Left lobe of liver (tissue), 2 donors: ENCODE measurements at regions not wholly inside any gene's neighbourhood (a gene's known extent, or its start where the extent isn't known, plus 50 kb on each side); places are given as distances from the start of the nearest gene placed in this dataset.
"Not testable (repeated sequence)": the region's sequence is repeated elsewhere in the genome, so short reads cannot be mapped to it uniquely, and the experiment has no call there.

Experiments
- ATAC-seq: fragments of 200-7000 bp; cut with Tn5 transposase; one replicate; pipeline ENCODE4 v1.9.1; 2020; ENCODE audit warnings: mild to moderate bottlenecking, moderate library complexity
- DNase-seq: peaks from one replicate; pipeline ENCODE4 v3.0.0-alpha.2; 2020; ENCODE audit warnings: low spot score
- donor health status: DM: no; HTN: no; CAD: no; lungs with moderate emphysema.
- donor health status: DM: no; HTN: yes; CAD: no.

- no peak for DNase-seq
- no peak for ATAC-seq
Measured at GRCh38 chr7:156547884-156548561, 92.6 kb upstream of the RNF32 start.

GRCh38 chr7:156545979-156546378 is 94.6 kb upstream of the RNF32 start:
- DNase-seq (no peak), ATAC-seq (no peak)

- DNase-seq: no peak
- peak; percentile 84 for ATAC-seq
Measured at GRCh38 chr7:156544919-156545715, 95.5 kb upstream of the RNF32 start.

GRCh38 chr7:156543699-156544598 is 96.6 kb upstream of the RNF32 start:
- DNase-seq (no peak), ATAC-seq (peak; percentile 87)

GRCh38 chr7:156540619-156541165 is 99.9 kb upstream of the RNF32 start:
- no peak for ATAC-seq

GRCh38 chr7:156539999-156540398 is 100.6 kb upstream of the RNF32 start:
- no peak for ATAC-seq
- no peak for DNase-seq

More at GRCh38 chr7:156540619-156541165, 99.9 kb upstream of the RNF32 start:
- no peak for DNase-seq

- ATAC-seq: no peak
Measured at GRCh38 chr7:156537006-156537405, 103.6 kb upstream of the RNF32 start.

GRCh38 chr7:156534925-156535324 is 105.6 kb upstream of the RNF32 start:
- ATAC-seq: no peak
- DNase-seq: no peak

More at GRCh38 chr7:156537006-156537405, 103.6 kb upstream of the RNF32 start:
- DNase-seq: no peak

GRCh38 chr7:156533964-156534363 is 106.6 kb upstream of the RNF32 start:
- DNase-seq (no peak), ATAC-seq (no peak)

- no peak for ATAC-seq
- no peak for DNase-seq
Measured at GRCh38 chr7:156533420-156533819, 107.2 kb upstream of the RNF32 start.

GRCh38 chr7:156532016-156532602 is 108.5 kb upstream of the RNF32 start:
- no peak for ATAC-seq
- DNase-seq: no peak

GRCh38 chr7:156529956-156530355 is 110.6 kb upstream of the RNF32 start:
- DNase-seq (no peak), ATAC-seq (no peak)

- DNase-seq: peak; percentile 74
Measured at GRCh38 chr7:156527458-156527890, 113.1 kb upstream of the RNF32 start.

GRCh38 chr7:156524818-156525597 is 115.6 kb upstream of the RNF32 start:
- DNase-seq: no peak
- peak; percentile 66 for ATAC-seq

More at GRCh38 chr7:156527458-156527890, 113.1 kb upstream of the RNF32 start:
- peak; percentile 79 for ATAC-seq

GRCh38 chr7:156523447-156524048 is 117.0 kb upstream of the RNF32 start:
- ATAC-seq (no peak), DNase-seq (no peak)

- ATAC-seq: no peak
- no peak for DNase-seq
Measured at GRCh38 chr7:156522801-156523200, 117.8 kb upstream of the RNF32 start.

- DNase-seq (no peak), ATAC-seq (no peak)
Measured at GRCh38 chr7:156519070-156519469, 121.5 kb upstream of the RNF32 start.

- DNase-seq (no peak), ATAC-seq (no peak)
Measured at GRCh38 chr7:156518466-156518865, 122.1 kb upstream of the RNF32 start.

GRCh38 chr7:156517858-156518257 is 122.7 kb upstream of the RNF32 start:
- not testable (repeated sequence) for DNase-seq, ATAC-seq
